Coronary artery (tissue), 2 donors: ENCODE measurements at regions not wholly inside any gene's neighbourhood (a gene's known extent, or its start where the extent isn't known, plus 50 kb on each side); places are given as distances from the start of the nearest gene placed in this dataset.

Experiments used
- DNase-seq: peaks from one replicate; pipeline ENCODE4 v3.0.0-alpha.2; 2017; ENCODE audit warnings: low spot score
- H3K27ac ChIP-seq, 2 donors: fragments of 200-600 bp; sonication (generic); one replicate each; pipeline ENCODE4 v1.5.1; 2016 to 2019
- H3K4me3 ChIP-seq: fragments of 200-600 bp; sonication (generic); 2 replicates; pipeline ENCODE4 v1.5.1; 2016; ENCODE audit warnings: mild to moderate bottlenecking, moderate library complexity
- TF ChIP-seq, protein P1 (sequence below): fragments of 200-600 bp; sonication (generic); IDR thresholded peaks from one replicate; pipeline ENCODE4 v1.5.1; 2019; ENCODE audit warnings: antibody characterized with exemption

DNA sequence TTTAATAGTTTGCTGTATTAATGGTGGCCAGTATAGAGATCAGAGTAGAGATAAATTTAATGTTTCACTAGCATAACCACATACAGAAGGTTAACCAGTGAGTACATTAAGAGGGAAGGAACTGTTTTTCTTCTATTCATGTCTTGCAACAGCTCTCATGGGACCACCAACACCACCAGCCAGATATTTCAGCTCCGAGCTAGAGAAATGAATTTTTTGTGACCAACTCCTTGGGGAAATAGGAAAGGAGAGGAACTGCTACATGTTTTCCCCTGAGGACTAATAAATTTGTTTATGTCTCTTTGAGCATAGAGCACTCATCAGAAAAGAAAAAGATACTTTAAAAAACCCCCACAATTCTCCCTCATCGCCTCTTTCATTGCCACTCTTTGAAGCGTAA, 247.5 kb downstream of the MBNL1 start:
- no peak overlapping the region for H3K27ac ChIP-seq
- no peak overlapping the region for H3K4me3 ChIP-seq
- TF ChIP-seq, protein P1, sequence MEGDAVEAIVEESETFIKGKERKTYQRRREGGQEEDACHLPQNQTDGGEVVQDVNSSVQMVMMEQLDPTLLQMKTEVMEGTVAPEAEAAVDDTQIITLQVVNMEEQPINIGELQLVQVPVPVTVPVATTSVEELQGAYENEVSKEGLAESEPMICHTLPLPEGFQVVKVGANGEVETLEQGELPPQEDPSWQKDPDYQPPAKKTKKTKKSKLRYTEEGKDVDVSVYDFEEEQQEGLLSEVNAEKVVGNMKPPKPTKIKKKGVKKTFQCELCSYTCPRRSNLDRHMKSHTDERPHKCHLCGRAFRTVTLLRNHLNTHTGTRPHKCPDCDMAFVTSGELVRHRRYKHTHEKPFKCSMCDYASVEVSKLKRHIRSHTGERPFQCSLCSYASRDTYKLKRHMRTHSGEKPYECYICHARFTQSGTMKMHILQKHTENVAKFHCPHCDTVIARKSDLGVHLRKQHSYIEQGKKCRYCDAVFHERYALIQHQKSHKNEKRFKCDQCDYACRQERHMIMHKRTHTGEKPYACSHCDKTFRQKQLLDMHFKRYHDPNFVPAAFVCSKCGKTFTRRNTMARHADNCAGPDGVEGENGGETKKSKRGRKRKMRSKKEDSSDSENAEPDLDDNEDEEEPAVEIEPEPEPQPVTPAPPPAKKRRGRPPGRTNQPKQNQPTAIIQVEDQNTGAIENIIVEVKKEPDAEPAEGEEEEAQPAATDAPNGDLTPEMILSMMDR, result no peak
- no peak for DNase-seq

DNA sequence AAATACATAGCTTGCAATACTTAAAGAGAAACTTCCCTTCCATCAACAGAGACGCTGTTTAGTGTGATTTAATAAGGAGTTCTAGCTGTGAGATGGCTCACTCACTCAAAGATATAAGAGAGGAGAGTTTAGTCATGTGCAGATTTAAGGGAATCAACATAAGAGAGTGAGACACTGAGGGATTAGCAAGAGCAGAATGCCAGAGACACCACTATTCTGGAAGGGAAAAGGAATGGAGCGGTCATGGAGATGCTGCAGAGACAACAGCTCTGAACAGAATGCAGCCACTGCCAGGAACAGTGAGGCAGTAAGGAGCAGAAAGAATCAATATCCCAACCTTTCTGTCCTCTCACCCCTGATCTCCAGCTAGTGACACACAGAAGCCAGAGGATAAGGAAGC, 248.8 kb downstream of the MBNL1 start:
- TF ChIP-seq, protein P1, result no peak
- no peak for DNase-seq
- Histone ChIP-seq H3K27ac (no peak overlapping the region), H3K4me3 (no peak overlapping the region)

DNA sequence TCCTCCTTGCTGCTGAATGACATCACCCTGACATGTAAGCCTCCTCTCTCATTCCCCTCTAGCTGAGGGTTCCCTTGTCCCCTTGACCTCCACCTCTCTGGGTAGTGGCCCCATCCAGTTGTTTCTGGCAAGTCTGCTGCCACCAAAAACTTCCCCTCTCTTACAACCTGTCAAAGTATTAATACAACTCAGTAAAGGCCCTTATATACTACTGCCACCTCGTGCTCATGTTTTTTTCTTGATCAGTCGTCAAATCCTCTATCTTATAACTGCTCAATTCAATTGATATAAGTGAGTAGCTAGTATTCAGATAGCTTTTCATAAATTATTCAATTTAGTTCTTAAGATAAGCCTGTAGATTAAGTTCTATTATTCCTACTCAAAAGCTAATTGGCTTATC, 249.6 kb downstream of the MBNL1 start:
- no peak for DNase-seq
- TF ChIP-seq, protein P1, result no peak
- Histone ChIP-seq H3K4me3 (no peak overlapping the region), H3K27ac (no peak overlapping the region)

DNA sequence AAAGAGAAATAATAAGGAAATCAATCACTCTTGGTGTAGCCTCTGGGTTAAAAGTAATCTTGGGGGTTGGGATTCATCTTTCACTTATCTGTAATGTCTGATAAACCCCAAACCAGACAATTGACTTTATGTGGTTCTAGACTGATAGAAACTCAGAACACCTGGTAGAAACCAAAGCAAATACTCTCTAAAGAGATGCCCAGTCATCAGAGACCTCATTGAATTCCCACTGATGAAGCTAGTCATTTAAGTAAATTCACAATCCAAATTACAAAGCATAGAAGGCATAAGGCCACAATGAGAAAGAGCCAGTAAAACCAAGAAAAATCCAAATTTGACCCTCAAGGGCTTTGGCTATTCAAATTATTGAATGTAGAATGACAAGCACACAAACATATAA, 250.6 kb downstream of the MBNL1 start:
- no peak for DNase-seq
- H3K27ac ChIP-seq, result no peak overlapping the region
- TF ChIP-seq, protein P1, result no peak
- no peak overlapping the region for H3K4me3 ChIP-seq

DNA sequence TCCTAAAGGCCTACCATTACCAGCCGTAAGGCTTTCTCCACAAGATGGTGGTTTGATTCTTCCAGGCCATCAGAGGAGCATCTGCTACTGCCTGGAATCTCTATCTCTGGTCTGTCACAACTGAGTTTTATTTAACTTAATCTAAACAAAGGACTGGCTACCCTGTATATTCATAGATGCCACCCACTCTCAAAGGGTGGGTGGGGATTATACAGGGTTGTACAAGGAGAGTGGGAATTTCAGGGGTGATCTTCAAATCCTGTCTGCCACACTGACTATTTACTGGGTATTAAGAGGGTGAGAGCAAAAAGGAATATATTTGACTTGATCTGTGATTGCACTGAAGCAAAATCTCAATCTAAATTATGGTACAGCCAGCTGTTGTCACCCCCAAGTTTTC, 253.3 kb downstream of the MBNL1 start:
- no peak for DNase-seq
- Histone ChIP-seq H3K27ac (no peak overlapping the region), H3K4me3 (no peak overlapping the region)
- TF ChIP-seq, protein P1, result no peak

DNA sequence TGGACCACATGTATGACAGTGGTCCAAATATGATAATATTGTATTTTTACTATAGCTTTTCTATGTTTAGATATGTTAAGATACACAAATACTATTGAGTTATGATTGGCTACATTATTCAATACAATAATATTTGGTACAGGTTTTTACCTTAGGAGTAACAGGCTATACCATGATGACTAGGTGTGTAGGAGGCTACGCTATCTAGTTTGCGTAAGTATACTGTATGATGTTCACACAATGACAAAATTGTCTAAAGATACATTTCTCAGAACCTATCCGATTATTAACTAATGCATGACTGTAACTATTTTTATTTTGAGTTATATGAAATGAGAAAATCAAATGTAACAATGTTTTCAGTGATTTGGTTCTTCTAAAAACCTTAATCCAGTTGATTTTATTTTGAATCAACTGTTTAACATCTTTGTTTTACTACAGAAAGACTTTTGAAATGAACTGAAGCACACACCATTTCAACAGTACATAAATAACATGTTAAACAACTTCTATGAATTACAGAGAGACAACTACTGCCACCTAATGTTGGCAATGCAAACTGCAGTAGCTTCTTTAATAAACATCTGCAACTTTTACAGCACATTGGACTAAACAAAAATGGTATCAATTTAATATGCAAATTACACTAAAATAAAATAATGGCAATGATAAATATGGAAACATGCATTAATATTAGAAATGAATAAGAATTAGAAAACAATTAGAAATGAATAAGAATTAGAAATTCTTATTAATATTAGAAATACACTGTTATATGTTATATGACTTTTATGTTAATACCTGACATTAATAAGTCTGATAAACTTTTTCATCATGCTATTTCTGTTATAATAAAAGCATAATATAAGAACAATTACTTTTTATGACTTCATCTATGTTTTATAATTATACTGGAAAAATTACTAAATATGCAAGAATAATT, 255.7 kb downstream of the MBNL1 start:
- DNase-seq, result no peak
- no peak overlapping the region for H3K4me3 ChIP-seq
- TF ChIP-seq, protein P1, result peak; percentile 59
- no peak overlapping the region for H3K27ac ChIP-seq

DNA sequence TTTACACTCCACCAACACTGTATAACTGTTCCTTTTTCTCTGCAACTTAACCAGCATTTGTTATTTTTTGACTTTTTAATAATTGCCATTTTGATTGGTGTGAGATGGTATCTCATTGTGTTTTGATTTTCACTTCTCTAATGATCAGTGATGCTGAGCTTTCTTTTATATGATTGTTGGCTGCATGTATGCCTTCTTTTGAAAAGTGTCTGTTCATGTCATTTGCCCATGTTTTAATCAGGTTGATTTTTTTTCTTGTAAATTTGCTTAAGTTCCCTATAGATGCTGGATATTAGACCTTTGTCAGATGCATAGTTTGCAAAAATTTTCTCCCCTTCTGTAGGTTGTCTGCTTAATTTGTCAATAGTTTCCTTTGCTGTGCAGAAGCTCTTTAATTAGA, 263.0 kb downstream of the MBNL1 start:
- no peak for DNase-seq
- TF ChIP-seq, protein P1, result no peak
- Histone ChIP-seq H3K4me3 (no peak overlapping the region), H3K27ac (no peak overlapping the region)
